GM23338 (cell line): ENCODE measurements at regions not wholly inside any gene's neighbourhood (a gene's known extent, or its start where the extent isn't known, plus 50 kb on each side); places are given as distances from the start of the nearest gene placed in this dataset.
"Not testable (repeated sequence)": the region's sequence is repeated elsewhere in the genome, so short reads cannot be mapped to it uniquely, and the experiment has no call there.

Experiments
- CREB1 ChIP-seq: fragments of 250-450 bp; sonication (Bioruptor Pico); IDR thresholded peaks from 2 replicates; pipeline ENCODE4 v1.5.0; 2020; ENCODE audit warnings: low read depth, mild to moderate bottlenecking, moderate library complexity
- ETS1 ChIP-seq: IDR thresholded peaks from 2 replicates; pipeline ENCODE4 v1.6.1; 2016; ENCODE audit warnings: antibody characterized with exemption
- EZH2 ChIP-seq: fragments of 200-600 bp; sonication (generic); IDR thresholded peaks from one replicate; pipeline ENCODE4 v1.8.0; 2017; ENCODE audit warnings: antibody characterized with exemption, mild to moderate bottlenecking, low read depth; ENCODE audit not compliant: unreplicated experiment
- EZH2phosphoT487 ChIP-seq: fragments of 200-600 bp; sonication (generic); IDR thresholded peaks from one replicate; pipeline ENCODE4 v1.8.1; 2018; ENCODE audit warnings: antibody characterized with exemption; ENCODE audit not compliant: unreplicated experiment
- JUNB ChIP-seq: IDR thresholded peaks from one replicate; pipeline ENCODE4 v1.6.1; 2016; ENCODE audit warnings: antibody characterized with exemption; ENCODE audit not compliant: unreplicated experiment
- POLR2AphosphoS5 ChIP-seq: IDR thresholded peaks from 2 replicates; pipeline ENCODE4 v1.6.1; 2016; ENCODE audit warnings: antibody characterized with exemption, low read depth
- REST ChIP-seq: IDR thresholded peaks from one replicate; pipeline ENCODE4 v1.6.1; 2018; ENCODE audit warnings: antibody characterized with exemption; ENCODE audit not compliant: unreplicated experiment
- STAT1 ChIP-seq: IDR thresholded peaks from one replicate; pipeline ENCODE4 v1.6.1; 2016; ENCODE audit warnings: antibody characterized with exemption; ENCODE audit not compliant: unreplicated experiment
- ZNF114 ChIP-seq: fragments of 250-450 bp; sonication (Bioruptor Pico); IDR thresholded peaks from 2 replicates; pipeline ENCODE4 v1.5.0; 2020; ENCODE audit warnings: mild to moderate bottlenecking, moderate library complexity
- TF ChIP-seq, protein P1 (sequence below), 2 experiments: fragments of 200-600 bp in 1 of 2; sonication (generic) in 1 of 2; conservative IDR thresholded peaks; 2 replicates each; pipeline versions ENCODE4 v1.5.1 to v1.6.1; 2016 to 2017; ENCODE audit warnings: antibody characterized with exemption in 2 of 2, low read depth in 2 of 2, mild to moderate bottlenecking in 2 of 2, moderate library complexity in 1 of 2

- TF ChIP-seq, protein P1, sequence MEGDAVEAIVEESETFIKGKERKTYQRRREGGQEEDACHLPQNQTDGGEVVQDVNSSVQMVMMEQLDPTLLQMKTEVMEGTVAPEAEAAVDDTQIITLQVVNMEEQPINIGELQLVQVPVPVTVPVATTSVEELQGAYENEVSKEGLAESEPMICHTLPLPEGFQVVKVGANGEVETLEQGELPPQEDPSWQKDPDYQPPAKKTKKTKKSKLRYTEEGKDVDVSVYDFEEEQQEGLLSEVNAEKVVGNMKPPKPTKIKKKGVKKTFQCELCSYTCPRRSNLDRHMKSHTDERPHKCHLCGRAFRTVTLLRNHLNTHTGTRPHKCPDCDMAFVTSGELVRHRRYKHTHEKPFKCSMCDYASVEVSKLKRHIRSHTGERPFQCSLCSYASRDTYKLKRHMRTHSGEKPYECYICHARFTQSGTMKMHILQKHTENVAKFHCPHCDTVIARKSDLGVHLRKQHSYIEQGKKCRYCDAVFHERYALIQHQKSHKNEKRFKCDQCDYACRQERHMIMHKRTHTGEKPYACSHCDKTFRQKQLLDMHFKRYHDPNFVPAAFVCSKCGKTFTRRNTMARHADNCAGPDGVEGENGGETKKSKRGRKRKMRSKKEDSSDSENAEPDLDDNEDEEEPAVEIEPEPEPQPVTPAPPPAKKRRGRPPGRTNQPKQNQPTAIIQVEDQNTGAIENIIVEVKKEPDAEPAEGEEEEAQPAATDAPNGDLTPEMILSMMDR (conservative IDR thresholded peaks at IDR 0.05; ENCODE audit: low read depth in 2 of 2) = not testable (repeated sequence)
- not testable (repeated sequence) for TF ChIP-seq POLR2AphosphoS5; EZH2phosphoT487; STAT1; REST; ZNF114; EZH2; CREB1 (CRISPR knock-in tag); ETS1; JUNB
These were observed 251.2 kb upstream of the TPTE start for GRCh38 chr21:10270211-10270610.
